ENCODE measurements at regions not wholly inside any gene's neighbourhood (a gene's known extent, or its start where the extent isn't known, plus 50 kb on each side); places are given as distances from the start of the nearest gene placed in this dataset.

GRCh38 chr11:86122773-86123172 lies 53.9 kb upstream of the PICALM start:
- TF ChIP-seq, protein P1, sequence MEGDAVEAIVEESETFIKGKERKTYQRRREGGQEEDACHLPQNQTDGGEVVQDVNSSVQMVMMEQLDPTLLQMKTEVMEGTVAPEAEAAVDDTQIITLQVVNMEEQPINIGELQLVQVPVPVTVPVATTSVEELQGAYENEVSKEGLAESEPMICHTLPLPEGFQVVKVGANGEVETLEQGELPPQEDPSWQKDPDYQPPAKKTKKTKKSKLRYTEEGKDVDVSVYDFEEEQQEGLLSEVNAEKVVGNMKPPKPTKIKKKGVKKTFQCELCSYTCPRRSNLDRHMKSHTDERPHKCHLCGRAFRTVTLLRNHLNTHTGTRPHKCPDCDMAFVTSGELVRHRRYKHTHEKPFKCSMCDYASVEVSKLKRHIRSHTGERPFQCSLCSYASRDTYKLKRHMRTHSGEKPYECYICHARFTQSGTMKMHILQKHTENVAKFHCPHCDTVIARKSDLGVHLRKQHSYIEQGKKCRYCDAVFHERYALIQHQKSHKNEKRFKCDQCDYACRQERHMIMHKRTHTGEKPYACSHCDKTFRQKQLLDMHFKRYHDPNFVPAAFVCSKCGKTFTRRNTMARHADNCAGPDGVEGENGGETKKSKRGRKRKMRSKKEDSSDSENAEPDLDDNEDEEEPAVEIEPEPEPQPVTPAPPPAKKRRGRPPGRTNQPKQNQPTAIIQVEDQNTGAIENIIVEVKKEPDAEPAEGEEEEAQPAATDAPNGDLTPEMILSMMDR (IDR thresholded peaks at IDR 0.05), result no peak
- TF ChIP-seq MXI1 (IDR thresholded peaks at IDR 0.05; ENCODE audit: low read depth, low read length) (no peak), MEF2A (IDR thresholded peaks at IDR 0.05; ENCODE audit: borderline replicate concordance, low read depth) (no peak), NFIC (IDR thresholded peaks at IDR 0.05; ENCODE audit: borderline replicate concordance) (no peak), ZBTB33 (IDR thresholded peaks at IDR 0.05; ENCODE audit: borderline replicate concordance, low read depth) (no peak), YY1 (IDR thresholded peaks at IDR 0.05; ENCODE audit: low read depth) (no peak), EZH2phosphoT487 (IDR thresholded peaks at IDR 0.05; ENCODE audit: borderline replicate concordance, low read depth) (no peak)

Data from SK-N-SH (cell line).